Neural cell (in vitro differentiated cells): ENCODE measurements at regions not wholly inside any gene's neighbourhood (a gene's known extent, or its start where the extent isn't known, plus 50 kb on each side); places are given as distances from the start of the nearest gene placed in this dataset.

Source experiments
- H2AFZ ChIP-seq: fragments of 200-600, 300-800 bp; sonication (generic), shearing (Covaris generic); 2 replicates; pipeline ENCODE4 v1.6.0; 2014; ENCODE audit warnings: low read depth, mild to moderate bottlenecking, antibody characterized with exemption, low read length, moderate library complexity
- H3F3A ChIP-seq: fragments of 200-600 bp; shearing (Covaris generic); 2 replicates; pipeline ENCODE4 v1.6.1; 2016; ENCODE audit warnings: mild to moderate bottlenecking, moderate library complexity, mixed read lengths, antibody characterized with exemption, low read length; ENCODE audit not compliant: insufficient read depth, poor library complexity, severe bottlenecking
- H3K27ac ChIP-seq: fragments of 200-600, 300-800 bp; sonication (generic), shearing (Covaris generic); 2 replicates; pipeline ENCODE4 v1.5.1; 2014; ENCODE audit warnings: mild to moderate bottlenecking, low read length, moderate library complexity
- H3K27me3 ChIP-seq: fragments of 300-800, 200-600 bp; sonication (generic), shearing (Covaris generic); 2 replicates; pipeline ENCODE4 v1.6.0; 2014; ENCODE audit warnings: mild to moderate bottlenecking, low read depth, low read length, moderate library complexity; ENCODE audit not compliant: insufficient read depth
- H3K36me3 ChIP-seq: fragments of 300-800, 200-600 bp; sonication (generic), shearing (Covaris generic); 2 replicates; pipeline ENCODE4 v1.5.1; 2014; ENCODE audit warnings: mild to moderate bottlenecking, antibody characterized with exemption, low read length, moderate library complexity; ENCODE audit not compliant: insufficient read depth
- H3K4me2 ChIP-seq: fragments of 300-800, 200-600 bp; sonication (generic), shearing (Covaris generic); 2 replicates; pipeline ENCODE4 v1.6.0; 2014; ENCODE audit warnings: mild to moderate bottlenecking, low read length
- H3K4me3 ChIP-seq: fragments of 300-800, 200-600 bp; sonication (generic), shearing (Covaris generic); 2 replicates; pipeline ENCODE4 v1.5.1; 2014; ENCODE audit warnings: mild to moderate bottlenecking, low read length, moderate library complexity
- H3K79me2 ChIP-seq: fragments of 200-600 bp; shearing (Covaris generic); replicated peaks from 2 replicates; pipeline ENCODE4 v1.6.0; 2014; ENCODE audit warnings: mild to moderate bottlenecking, low read length, moderate library complexity; ENCODE audit not compliant: insufficient read depth
- H3K9ac ChIP-seq: fragments of 300-800, 200-600 bp; sonication (generic), shearing (Covaris generic); 2 replicates; pipeline ENCODE4 v1.6.1; 2016; ENCODE audit warnings: mild to moderate bottlenecking, low read length, mixed read lengths
- H3K9me2 ChIP-seq: fragments of 200-600 bp; shearing (Covaris generic); 2 replicates; pipeline ENCODE4 v1.6.1; 2016; ENCODE audit warnings: mild to moderate bottlenecking, low read length, mixed read lengths; ENCODE audit not compliant: insufficient read depth
- H3K9me3 ChIP-seq: fragments of 200-600, 300-800 bp; sonication (generic), shearing (Covaris generic); 2 replicates; pipeline ENCODE4 v1.6.1; 2016; ENCODE audit warnings: mild to moderate bottlenecking, mixed run types, low read length, moderate library complexity, mixed read lengths
- H4K20me1 ChIP-seq: fragments of 200-600 bp; shearing (Covaris generic); 2 replicates; pipeline ENCODE4 v1.6.1; 2016; ENCODE audit warnings: mild to moderate bottlenecking, mixed run types; ENCODE audit not compliant: insufficient read depth
- EP300 ChIP-seq: fragments of 450-650 bp; conservative IDR thresholded peaks from 2 replicates; pipeline ENCODE4 v1.6.1; 2014; ENCODE audit warnings: antibody characterized with exemption, mild to moderate bottlenecking, moderate library complexity; ENCODE audit not compliant: poor library complexity, severe bottlenecking
- EZH2 ChIP-seq: fragments of 200-600, 300-800 bp; shearing (Covaris generic), sonication (generic); IDR thresholded peaks from 2 replicates; pipeline ENCODE4 v1.6.1; 2014; ENCODE audit warnings: antibody characterized with exemption, low read length, borderline replicate concordance, mild to moderate bottlenecking; ENCODE audit not compliant: insufficient read depth, poor library complexity, severe bottlenecking
- MXI1 ChIP-seq: fragments of 450-650 bp; conservative IDR thresholded peaks from 2 replicates; pipeline ENCODE4 v1.6.1; 2014; ENCODE audit warnings: antibody characterized with exemption, mild to moderate bottlenecking; ENCODE audit not compliant: poor library complexity, severe bottlenecking
- POLR2AphosphoS5 ChIP-seq: IDR thresholded peaks from 2 replicates; pipeline ENCODE4 v1.6.1; 2012
- RAD21 ChIP-seq: fragments of 450-650 bp; conservative IDR thresholded peaks from 2 replicates; pipeline ENCODE4 v1.6.1; 2014; ENCODE audit warnings: antibody characterized with exemption, mild to moderate bottlenecking, moderate library complexity
- SMC3 ChIP-seq: fragments of 450-650 bp; conservative IDR thresholded peaks from 2 replicates; pipeline ENCODE4 v1.6.1; 2014; ENCODE audit warnings: antibody characterized with exemption, mild to moderate bottlenecking, moderate library complexity; ENCODE audit not compliant: poor library complexity
- TAF1 ChIP-seq: IDR thresholded peaks from 2 replicates; pipeline ENCODE4 v1.6.1; 2012; ENCODE audit warnings: low read depth
- TF ChIP-seq, protein P1 (sequence below): fragments of 450-650 bp; IDR thresholded peaks from 2 replicates; pipeline ENCODE4 v1.5.1; 2014; ENCODE audit warnings: antibody characterized with exemption, mild to moderate bottlenecking, moderate library complexity; ENCODE audit not compliant: poor library complexity, severe bottlenecking
- TF ChIP-seq, protein P2 (sequence below): IDR thresholded peaks from 2 replicates; pipeline ENCODE4 v1.6.1; 2012; ENCODE audit warnings: borderline replicate concordance

DNA sequence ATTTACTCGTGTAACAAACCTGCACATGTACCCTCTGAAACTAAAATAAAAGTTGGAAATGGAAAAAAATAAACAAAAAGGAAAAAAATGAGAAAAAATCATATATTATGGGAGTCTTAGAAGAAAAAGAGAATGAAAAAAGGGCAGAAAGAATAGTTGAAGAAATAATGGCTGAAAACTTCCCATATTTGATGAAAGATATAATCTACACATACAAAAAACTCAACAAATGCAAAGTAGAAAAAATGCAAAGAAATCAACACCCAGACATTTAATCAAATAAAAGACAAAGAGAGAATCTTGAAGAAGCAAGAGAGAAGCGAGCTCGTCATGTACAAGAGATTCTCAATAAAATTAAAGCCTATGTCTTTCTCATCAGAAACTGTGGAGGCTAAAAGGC is 73.8 kb downstream of the SLC25A46 start:
- Histone ChIP-seq H3K36me3 (no peaks in the 10 kb centered on the region), H3K79me2 (no peaks in the 10 kb centered on the region), H3K4me2 (no peak overlapping the region), H4K20me1 (no peaks in the 10 kb centered on the region), H3K9ac (no peak overlapping the region), H3K27me3 (no peaks in the 10 kb centered on the region), H3F3A (no peaks in the 10 kb centered on the region), H2AFZ (no peak overlapping the region), H3K4me3 (no peak overlapping the region), H3K9me3 (no peaks in the 10 kb centered on the region), H3K27ac (no peak overlapping the region), H3K9me2 (no peaks in the 10 kb centered on the region)
- TF ChIP-seq RAD21 (no peak), EP300 (no peak), SMC3 (no peak), TAF1 (no peak), POLR2AphosphoS5 (no peak), MXI1 (no peak), EZH2 (no peak)
- TF ChIP-seq, protein P1, sequence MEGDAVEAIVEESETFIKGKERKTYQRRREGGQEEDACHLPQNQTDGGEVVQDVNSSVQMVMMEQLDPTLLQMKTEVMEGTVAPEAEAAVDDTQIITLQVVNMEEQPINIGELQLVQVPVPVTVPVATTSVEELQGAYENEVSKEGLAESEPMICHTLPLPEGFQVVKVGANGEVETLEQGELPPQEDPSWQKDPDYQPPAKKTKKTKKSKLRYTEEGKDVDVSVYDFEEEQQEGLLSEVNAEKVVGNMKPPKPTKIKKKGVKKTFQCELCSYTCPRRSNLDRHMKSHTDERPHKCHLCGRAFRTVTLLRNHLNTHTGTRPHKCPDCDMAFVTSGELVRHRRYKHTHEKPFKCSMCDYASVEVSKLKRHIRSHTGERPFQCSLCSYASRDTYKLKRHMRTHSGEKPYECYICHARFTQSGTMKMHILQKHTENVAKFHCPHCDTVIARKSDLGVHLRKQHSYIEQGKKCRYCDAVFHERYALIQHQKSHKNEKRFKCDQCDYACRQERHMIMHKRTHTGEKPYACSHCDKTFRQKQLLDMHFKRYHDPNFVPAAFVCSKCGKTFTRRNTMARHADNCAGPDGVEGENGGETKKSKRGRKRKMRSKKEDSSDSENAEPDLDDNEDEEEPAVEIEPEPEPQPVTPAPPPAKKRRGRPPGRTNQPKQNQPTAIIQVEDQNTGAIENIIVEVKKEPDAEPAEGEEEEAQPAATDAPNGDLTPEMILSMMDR: no peak
- TF ChIP-seq, protein P2, sequence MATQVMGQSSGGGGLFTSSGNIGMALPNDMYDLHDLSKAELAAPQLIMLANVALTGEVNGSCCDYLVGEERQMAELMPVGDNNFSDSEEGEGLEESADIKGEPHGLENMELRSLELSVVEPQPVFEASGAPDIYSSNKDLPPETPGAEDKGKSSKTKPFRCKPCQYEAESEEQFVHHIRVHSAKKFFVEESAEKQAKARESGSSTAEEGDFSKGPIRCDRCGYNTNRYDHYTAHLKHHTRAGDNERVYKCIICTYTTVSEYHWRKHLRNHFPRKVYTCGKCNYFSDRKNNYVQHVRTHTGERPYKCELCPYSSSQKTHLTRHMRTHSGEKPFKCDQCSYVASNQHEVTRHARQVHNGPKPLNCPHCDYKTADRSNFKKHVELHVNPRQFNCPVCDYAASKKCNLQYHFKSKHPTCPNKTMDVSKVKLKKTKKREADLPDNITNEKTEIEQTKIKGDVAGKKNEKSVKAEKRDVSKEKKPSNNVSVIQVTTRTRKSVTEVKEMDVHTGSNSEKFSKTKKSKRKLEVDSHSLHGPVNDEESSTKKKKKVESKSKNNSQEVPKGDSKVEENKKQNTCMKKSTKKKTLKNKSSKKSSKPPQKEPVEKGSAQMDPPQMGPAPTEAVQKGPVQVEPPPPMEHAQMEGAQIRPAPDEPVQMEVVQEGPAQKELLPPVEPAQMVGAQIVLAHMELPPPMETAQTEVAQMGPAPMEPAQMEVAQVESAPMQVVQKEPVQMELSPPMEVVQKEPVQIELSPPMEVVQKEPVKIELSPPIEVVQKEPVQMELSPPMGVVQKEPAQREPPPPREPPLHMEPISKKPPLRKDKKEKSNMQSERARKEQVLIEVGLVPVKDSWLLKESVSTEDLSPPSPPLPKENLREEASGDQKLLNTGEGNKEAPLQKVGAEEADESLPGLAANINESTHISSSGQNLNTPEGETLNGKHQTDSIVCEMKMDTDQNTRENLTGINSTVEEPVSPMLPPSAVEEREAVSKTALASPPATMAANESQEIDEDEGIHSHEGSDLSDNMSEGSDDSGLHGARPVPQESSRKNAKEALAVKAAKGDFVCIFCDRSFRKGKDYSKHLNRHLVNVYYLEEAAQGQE: no peak

DNA sequence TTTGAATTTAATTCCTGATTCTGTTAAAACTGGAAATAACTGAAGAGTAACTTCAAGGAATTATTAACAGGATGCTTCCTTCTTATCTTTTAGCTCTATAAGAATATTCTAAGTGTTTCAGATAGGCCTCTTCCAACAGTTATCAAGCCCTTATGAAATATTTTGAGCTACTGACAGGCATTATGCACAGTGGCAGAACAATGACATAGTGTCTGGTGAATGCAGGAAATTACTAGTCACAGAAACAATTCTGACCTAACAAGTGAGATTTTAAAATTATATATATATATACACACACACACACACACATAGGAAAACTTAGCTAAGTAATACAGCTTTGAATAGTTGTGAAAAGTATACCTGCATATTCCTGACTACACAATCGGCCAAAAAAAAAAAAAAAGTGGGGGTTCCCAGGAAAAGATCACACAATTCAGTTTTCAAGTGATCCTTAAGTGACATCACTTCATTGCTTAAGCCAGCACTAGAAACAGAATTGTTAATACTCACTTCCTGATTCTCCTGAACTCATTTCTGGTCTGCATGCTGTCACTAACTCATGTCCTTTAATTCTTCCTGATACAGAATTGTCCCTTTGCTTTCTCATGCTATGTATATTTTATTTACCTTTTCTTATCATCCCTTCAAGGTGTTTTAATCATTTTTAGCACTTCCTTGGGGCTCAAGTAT is 77.3 kb downstream of the SLC25A46 start:
- no peak overlapping the region for H2AFZ ChIP-seq
- no peaks in the 10 kb centered on the region for H3F3A ChIP-seq
- H3K27ac ChIP-seq: no peak overlapping the region
- H3K4me3 ChIP-seq: no peak overlapping the region
- H3K9me3 ChIP-seq: no peaks in the 10 kb centered on the region
- TF ChIP-seq RAD21 (no peak), POLR2AphosphoS5 (no peak), EZH2 (no peak), SMC3 (no peak), TAF1 (no peak), EP300 (no peak), MXI1 (no peak)
- TF ChIP-seq, protein P1: no peak
- TF ChIP-seq, protein P2: no peak
- no peaks in the 10 kb centered on the region for H3K36me3 ChIP-seq
- H3K4me2 ChIP-seq: no peak overlapping the region
- no peaks in the 10 kb centered on the region for H3K9me2 ChIP-seq
- no peaks in the 10 kb centered on the region for H3K79me2 ChIP-seq
- no peaks in the 10 kb centered on the region for H4K20me1 ChIP-seq
- no peaks in the 10 kb centered on the region for H3K27me3 ChIP-seq
- H3K9ac ChIP-seq: no peak overlapping the region
